Duodenal mucosa (tissue), 2 donors: ENCODE measurements at regions not wholly inside any gene's neighbourhood (a gene's known extent, or its start where the extent isn't known, plus 50 kb on each side); places are given as distances from the start of the nearest gene placed in this dataset.

ENCODE experiments used
- H3K27ac ChIP-seq: one replicate; pipeline ENCODE4 v1.7.0; 2013; ENCODE audit warnings: low read depth, low read length
- H3K27me3 ChIP-seq, 2 donors: one replicate each; pipeline ENCODE4 v1.7.0; 2013; ENCODE audit warnings: low read length in 2 of 2, control low read depth in 1 of 2; ENCODE audit not compliant: insufficient read depth in 2 of 2, control insufficient read depth in 1 of 2
- H3K36me3 ChIP-seq, 2 donors: one replicate each; pipeline ENCODE4 v1.7.0; 2013; ENCODE audit warnings: low read length in 2 of 2, control low read depth in 1 of 2; ENCODE audit not compliant: insufficient read depth in 2 of 2, control insufficient read depth in 1 of 2
- H3K4me1 ChIP-seq, 2 donors: one replicate each; pipeline ENCODE4 v1.7.0; 2013; ENCODE audit warnings: low read length in 2 of 2, control low read depth in 1 of 2; ENCODE audit not compliant: insufficient read depth in 2 of 2, control insufficient read depth in 1 of 2
- H3K4me3 ChIP-seq, 2 donors: one replicate each; pipeline ENCODE4 v1.7.0; 2013; ENCODE audit warnings: low read length in 2 of 2, low read depth in 1 of 2
- H3K9ac ChIP-seq, 2 donors: one replicate each; pipeline ENCODE4 v1.7.0; 2013; ENCODE audit warnings: low read length in 2 of 2, low read depth in 1 of 2
- H3K9me3 ChIP-seq, 2 donors: one replicate each; pipeline ENCODE4 v1.7.0; 2013; ENCODE audit warnings: low read length in 2 of 2, control low read depth in 1 of 2; ENCODE audit not compliant: control insufficient read depth in 1 of 2

- H3K9ac ChIP-seq: no peak overlapping the region
- no peaks in the 10 kb centered on the region for H3K36me3 ChIP-seq
- H3K9me3 ChIP-seq: peaks cover 0 to 2% of the 10 kb centered on the region in 2 donors
- H3K4me3 ChIP-seq: no peak overlapping the region
- no peak overlapping the region for H3K27ac ChIP-seq
- no peaks in the 10 kb centered on the region for H3K27me3 ChIP-seq
- no peaks in the 10 kb centered on the region for H3K4me1 ChIP-seq
These were observed 711.8 kb downstream of the KCNJ2 start for GRCh38 chr17:70881093-70881492.

- Histone ChIP-seq H3K9ac (no peak overlapping the region), H3K27me3 (no peaks in the 10 kb centered on the region), H3K9me3 (peaks cover 0 to 2% of the 10 kb centered on the region in 2 donors), H3K4me3 (no peak overlapping the region), H3K36me3 (no peaks in the 10 kb centered on the region), H3K27ac (no peak overlapping the region), H3K4me1 (no peaks in the 10 kb centered on the region)
These were observed 713.2 kb downstream of the KCNJ2 start for GRCh38 chr17:70882504-70882903.

- H3K9me3 ChIP-seq: peaks cover 0 to 2% of the 10 kb centered on the region in 2 donors
- H3K36me3 ChIP-seq: no peaks in the 10 kb centered on the region
- no peaks in the 10 kb centered on the region for H3K4me1 ChIP-seq
- H3K4me3 ChIP-seq: no peak overlapping the region
- no peak overlapping the region for H3K27ac ChIP-seq
- no peak overlapping the region for H3K9ac ChIP-seq
- H3K27me3 ChIP-seq: no peaks in the 10 kb centered on the region
These were observed 717.3 kb downstream of the KCNJ2 start for GRCh38 chr17:70886648-70887047.

- Histone ChIP-seq H3K4me1 (no peaks in the 10 kb centered on the region), H3K9me3 (peaks cover 0 to 2% of the 10 kb centered on the region in 2 donors), H3K9ac (no peak overlapping the region), H3K27me3 (no peaks in the 10 kb centered on the region), H3K4me3 (no peak overlapping the region), H3K36me3 (no peaks in the 10 kb centered on the region), H3K27ac (no peak overlapping the region)
These were observed 719.0 kb downstream of the KCNJ2 start for GRCh38 chr17:70888324-70888723.

GRCh38 chr17:70891306-70891705 is 722.0 kb downstream of the KCNJ2 start:
- no peak overlapping the region for H3K9ac ChIP-seq
- H3K4me1 ChIP-seq: no peaks in the 10 kb centered on the region
- no peaks in the 10 kb centered on the region for H3K9me3 ChIP-seq
- H3K36me3 ChIP-seq: no peaks in the 10 kb centered on the region
- no peak overlapping the region for H3K4me3 ChIP-seq
- no peak overlapping the region for H3K27ac ChIP-seq
- H3K27me3 ChIP-seq: no peaks in the 10 kb centered on the region

GRCh38 chr17:70892527-70892926 is 723.2 kb downstream of the KCNJ2 start:
- Histone ChIP-seq H3K9me3 (no peaks in the 10 kb centered on the region), H3K9ac (no peak overlapping the region), H3K27me3 (no peaks in the 10 kb centered on the region), H3K4me3 (no peak overlapping the region), H3K27ac (no peak overlapping the region), H3K36me3 (no peaks in the 10 kb centered on the region), H3K4me1 (no peaks in the 10 kb centered on the region)

- Histone ChIP-seq H3K4me3 (no peak overlapping the region), H3K4me1 (no peaks in the 10 kb centered on the region), H3K9ac (no peak overlapping the region), H3K36me3 (no peaks in the 10 kb centered on the region), H3K27me3 (no peaks in the 10 kb centered on the region), H3K9me3 (no peaks in the 10 kb centered on the region), H3K27ac (no peak overlapping the region)
These were observed 727.5 kb downstream of the KCNJ2 start for GRCh38 chr17:70896843-70897242.

- H3K36me3 ChIP-seq: no peaks in the 10 kb centered on the region
- H3K27ac ChIP-seq: no peak overlapping the region
- no peaks in the 10 kb centered on the region for H3K9me3 ChIP-seq
- H3K9ac ChIP-seq: no peak overlapping the region
- H3K4me3 ChIP-seq: no peak overlapping the region
- no peaks in the 10 kb centered on the region for H3K27me3 ChIP-seq
- H3K4me1 ChIP-seq: no peaks in the 10 kb centered on the region
These were observed 728.1 kb downstream of the KCNJ2 start for GRCh38 chr17:70897446-70897845.

GRCh38 chr17:70901870-70902269 is 732.5 kb downstream of the KCNJ2 start:
- H3K4me3 ChIP-seq: no peak overlapping the region
- H3K9ac ChIP-seq: no peak overlapping the region
- no peaks in the 10 kb centered on the region for H3K36me3 ChIP-seq
- H3K4me1 ChIP-seq: no peaks in the 10 kb centered on the region
- no peaks in the 10 kb centered on the region for H3K9me3 ChIP-seq
- no peaks in the 10 kb centered on the region for H3K27me3 ChIP-seq
- no peak overlapping the region for H3K27ac ChIP-seq

GRCh38 chr17:70905796-70906195 is 736.5 kb downstream of the KCNJ2 start:
- Histone ChIP-seq H3K27ac (no peak overlapping the region), H3K9me3 (no peaks in the 10 kb centered on the region), H3K36me3 (no peaks in the 10 kb centered on the region), H3K4me1 (no peaks in the 10 kb centered on the region), H3K4me3 (no peak overlapping the region), H3K9ac (no peak overlapping the region), H3K27me3 (no peaks in the 10 kb centered on the region)

GRCh38 chr17:70906808-70907207 is 737.5 kb downstream of the KCNJ2 start:
- no peaks in the 10 kb centered on the region for H3K9me3 ChIP-seq
- no peaks in the 10 kb centered on the region for H3K27me3 ChIP-seq
- no peak overlapping the region for H3K4me3 ChIP-seq
- no peaks in the 10 kb centered on the region for H3K4me1 ChIP-seq
- no peaks in the 10 kb centered on the region for H3K36me3 ChIP-seq
- H3K27ac ChIP-seq: no peak overlapping the region
- no peak overlapping the region for H3K9ac ChIP-seq
